HepG2 (cell line): ENCODE measurements at regions not wholly inside any gene's neighbourhood (a gene's known extent, or its start where the extent isn't known, plus 50 kb on each side); places are given as distances from the start of the nearest gene placed in this dataset.

ENCODE experiments used
- ATAC-seq: fragments of 200-7000 bp; cut with Tn5 transposase; 3 replicates; pipeline ENCODE4 v1.9.1; 2020; ENCODE audit warnings: mild to moderate bottlenecking, moderate library complexity
- BruUV-seq: library from RNA; stranded (reverse); fragments of 400-500 nt; replicated peaks from 2 replicates; lab custom pipeline; 2021; lab: Mats Ljungman, UMichigan
- CTCF ChIA-PET: fragments of 300-600 bp; formaldehyde crosslinking; extraction: SDS; loops from one replicate; lab custom pipeline; 2021; ENCODE audit warnings: low total read pairs, inconsistent platforms, low intra/inter-chr PET ratio; lab: Yijun Ruan, JAX
- POLR2A ChIA-PET: fragments of 350-600 bp; sonication (Branson Sonifier 250); formaldehyde crosslinking; loops from one replicate; lab custom pipeline; 2020; ENCODE audit warnings: antibody characterized with exemption, inconsistent platforms; lab: Yijun Ruan, JAX
- DNase-seq: peaks from one replicate; pipeline ENCODE4 v3.0.0-alpha.2; 2015; ENCODE audit warnings: low spot score
- FAIRE-seq: peaks from 3 replicates; lab custom pipeline; 2011; peaks lifted over from hg19 to GRCh38; lab: Jason Lieb, UNC
- H2AFZ ChIP-seq: one replicate; pipeline ENCODE4 v1.6.1; 2011; ENCODE audit warnings: low read length, inconsistent platforms
- H3K27ac ChIP-seq: fragments of 300-600 bp; 3 replicates; pipeline ENCODE4 v1.8.0; 2011; ENCODE audit warnings: mixed run types, mild to moderate bottlenecking, mixed read lengths, low read length, inconsistent platforms; ENCODE audit not compliant: insufficient read depth; ENCODE audit errors: extremely low read length
- H3K27me3 ChIP-seq, 2 experiments: fragments of 200-600 bp in 1 of 2; 2 replicates in 1 of 2; 3 replicates in 1 of 2; pipeline versions ENCODE4 v1.6.0 to v1.8.0; 2011; ENCODE audit warnings: low read length in 2 of 2, mild to moderate bottlenecking in 2 of 2, moderate library complexity in 2 of 2, inconsistent platforms in 1 of 2; ENCODE audit not compliant: insufficient read depth in 2 of 2, control insufficient read depth in 1 of 2
- H3K36me3 ChIP-seq, 2 experiments: fragments of 200-600 bp in 1 of 2; replicated peaks in 1 of 2; 2 replicates in 1 of 2; 3 replicates in 1 of 2; pipeline versions ENCODE4 v1.5.1 to v1.8.0; 2011; ENCODE audit warnings: low read length in 2 of 2, inconsistent platforms in 1 of 2; ENCODE audit not compliant: insufficient read depth in 2 of 2, control insufficient read depth in 1 of 2
- H3K4me1 ChIP-seq: 2 replicates; pipeline ENCODE4 v1.5.1; 2012; ENCODE audit warnings: low read length, inconsistent platforms; ENCODE audit not compliant: insufficient read depth
- H3K4me2 ChIP-seq: 2 replicates; pipeline ENCODE4 v1.6.0; 2011; ENCODE audit warnings: low read depth, low read length, inconsistent platforms
- H3K4me3 ChIP-seq, 3 experiments: fragments of 200-600 bp in 1 of 3; sonication (generic), shearing (Covaris generic) in 1 of 3; replicated peaks in 1 of 3; 2 replicates each; pipeline ENCODE4 v1.5.1; 2011 to 2016; ENCODE audit warnings: low read length in 3 of 3, inconsistent platforms in 2 of 3, low read depth in 2 of 3, mild to moderate bottlenecking in 2 of 3, control low read depth in 1 of 3, mixed read lengths in 1 of 3; ENCODE audit not compliant: insufficient read depth in 1 of 3
- H3K79me2 ChIP-seq: one replicate; pipeline ENCODE4 v1.6.1; 2011; ENCODE audit warnings: low read length, inconsistent platforms; ENCODE audit not compliant: insufficient read depth
- H3K9ac ChIP-seq: 2 replicates; pipeline ENCODE4 v1.6.0; 2011; ENCODE audit warnings: mild to moderate bottlenecking, low read depth, low read length, inconsistent platforms; ENCODE audit not compliant: insufficient read depth
- H3K9me3 ChIP-seq: 2 replicates; pipeline ENCODE4 v1.5.1; 2012; ENCODE audit warnings: mild to moderate bottlenecking, low read length
- H4K20me1 ChIP-seq: 2 replicates; pipeline ENCODE4 v1.6.0; 2011; ENCODE audit warnings: inconsistent platforms, mild to moderate bottlenecking, low read length, moderate library complexity; ENCODE audit not compliant: insufficient read depth
- FOXO1 ChIP-seq: sonication (generic); formaldehyde crosslinking; IDR thresholded peaks from 2 replicates; pipeline ENCODE4 v1.4.0; 2020; ENCODE audit warnings: missing genetic modification reagents
- SMARCE1 ChIP-seq: fragments of 450-650 bp; IDR thresholded peaks from 2 replicates; pipeline ENCODE4 v1.6.1; 2017; ENCODE audit warnings: borderline replicate concordance
- TBL1XR1 ChIP-seq: fragments of 150-350 bp; IDR thresholded peaks from 2 replicates; pipeline ENCODE4 v1.6.1; 2014; ENCODE audit warnings: borderline replicate concordance, low read length; ENCODE audit not compliant: partially characterized antibody
- TRIM24 ChIP-seq: sonication (generic); formaldehyde crosslinking; IDR thresholded peaks from 2 replicates; pipeline ENCODE4 v1.8.0; 2022; ENCODE audit warnings: mild to moderate bottlenecking, missing genetic modification reagents
- ZKSCAN8 ChIP-seq: IDR thresholded peaks from 2 replicates; pipeline ENCODE4 v1.6.1; 2016; ENCODE audit warnings: borderline replicate concordance, missing genetic modification reagents, missing compliant biosample characterization
- ZNF530 ChIP-seq: sonication (generic); formaldehyde crosslinking; IDR thresholded peaks from 2 replicates; pipeline ENCODE4 v1.5.0; 2020; ENCODE audit warnings: low read depth, mild to moderate bottlenecking, missing genetic modification reagents
- ZNF577 ChIP-seq: sonication (generic); formaldehyde crosslinking; IDR thresholded peaks from 2 replicates; pipeline ENCODE4 v1.4.0; 2020; ENCODE audit warnings: mild to moderate bottlenecking, low read depth, missing genetic modification reagents, borderline replicate concordance
- ZNF749 ChIP-seq: sonication (generic); formaldehyde crosslinking; IDR thresholded peaks from 2 replicates; pipeline ENCODE4 v1.8.0; 2022; ENCODE audit warnings: mild to moderate bottlenecking, missing genetic modification reagents, moderate library complexity, borderline replicate concordance
- WGBS: methylation state at CpG from one replicate; pipeline ENCODE4 v1.1.6; 2017; ENCODE audit warnings: low lambda C conversion rate; 5-methylcytosine and 5-hydroxymethylcytosine counted together
- in situ Hi-C: cut with HindIII; loops from 2 replicates; pipeline ENCODE4 v1.10.0; 2017; ENCODE audit warnings: low pct_unique_long_range_greater_than_20kb; ENCODE audit not compliant: extremely low pct_ligation_motif_present
- intact Hi-C: fragments of 100-400 bp; cut with micrococcal nuclease; formaldehyde crosslinking; loops from one replicate; pipeline ENCODE4 v1.10.0; 2022; ENCODE audit not compliant: unreplicated experiment
- TF ChIP-seq, protein P1 (sequence below): sonication (generic); formaldehyde crosslinking; IDR thresholded peaks from 2 replicates; pipeline ENCODE4 v1.4.0; 2020; ENCODE audit warnings: missing genetic modification reagents, borderline replicate concordance
- TF ChIP-seq, protein P2 (sequence below): sonication (generic); formaldehyde crosslinking; conservative IDR thresholded peaks from 2 replicates; pipeline ENCODE4 v1.4.0; 2020; ENCODE audit warnings: missing genetic modification reagents
- TF ChIP-seq, protein P3 (sequence below): sonication (generic); formaldehyde crosslinking; IDR thresholded peaks from 2 replicates; pipeline ENCODE4 v1.9.0; 2022; ENCODE audit warnings: low read depth, missing genetic modification reagents

DNA sequence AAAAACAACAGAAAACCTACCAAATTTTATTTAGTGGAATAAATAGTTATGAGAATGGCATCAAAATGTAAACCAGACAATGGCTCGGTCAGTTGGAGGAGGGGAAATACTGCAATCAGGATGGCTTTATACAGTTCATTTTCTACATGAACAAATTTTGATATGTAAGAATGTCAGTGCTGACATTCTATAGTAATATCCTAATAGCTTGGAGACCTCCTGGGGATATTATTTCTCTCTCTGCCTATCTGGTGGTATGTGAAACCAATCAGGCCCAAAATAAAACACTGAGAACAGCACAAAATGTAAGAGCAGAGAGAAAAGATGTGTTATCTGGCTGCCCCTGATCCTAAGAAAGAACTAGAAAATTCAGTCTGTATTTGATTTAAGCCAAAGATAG, 327.7 kb downstream of the UBE3D start:
- CTCF ChIA-PET, result no interaction called here
- Histone ChIP-seq H3K27me3 (no peaks in the 10 kb centered on the region), H3K4me1 (no peaks in the 10 kb centered on the region), H3K27ac (no peak overlapping the region), H3K79me2 (no peaks in the 10 kb centered on the region), H4K20me1 (no peaks in the 10 kb centered on the region), H3K9me3 (no peaks in the 10 kb centered on the region), H2AFZ (no peak overlapping the region), H3K36me3 (no peaks in the 10 kb centered on the region), H3K4me3 (no peak overlapping the region), H3K9ac (no peak overlapping the region), H3K4me2 (no peak overlapping the region)
- intact Hi-C loops, result no loop called here
- TF ChIP-seq ZNF577 (CRISPR knock-in tag) (no peak), TBL1XR1 (no peak), SMARCE1 (no peak), ZKSCAN8 (no peak)
- TF ChIP-seq, protein P1, sequence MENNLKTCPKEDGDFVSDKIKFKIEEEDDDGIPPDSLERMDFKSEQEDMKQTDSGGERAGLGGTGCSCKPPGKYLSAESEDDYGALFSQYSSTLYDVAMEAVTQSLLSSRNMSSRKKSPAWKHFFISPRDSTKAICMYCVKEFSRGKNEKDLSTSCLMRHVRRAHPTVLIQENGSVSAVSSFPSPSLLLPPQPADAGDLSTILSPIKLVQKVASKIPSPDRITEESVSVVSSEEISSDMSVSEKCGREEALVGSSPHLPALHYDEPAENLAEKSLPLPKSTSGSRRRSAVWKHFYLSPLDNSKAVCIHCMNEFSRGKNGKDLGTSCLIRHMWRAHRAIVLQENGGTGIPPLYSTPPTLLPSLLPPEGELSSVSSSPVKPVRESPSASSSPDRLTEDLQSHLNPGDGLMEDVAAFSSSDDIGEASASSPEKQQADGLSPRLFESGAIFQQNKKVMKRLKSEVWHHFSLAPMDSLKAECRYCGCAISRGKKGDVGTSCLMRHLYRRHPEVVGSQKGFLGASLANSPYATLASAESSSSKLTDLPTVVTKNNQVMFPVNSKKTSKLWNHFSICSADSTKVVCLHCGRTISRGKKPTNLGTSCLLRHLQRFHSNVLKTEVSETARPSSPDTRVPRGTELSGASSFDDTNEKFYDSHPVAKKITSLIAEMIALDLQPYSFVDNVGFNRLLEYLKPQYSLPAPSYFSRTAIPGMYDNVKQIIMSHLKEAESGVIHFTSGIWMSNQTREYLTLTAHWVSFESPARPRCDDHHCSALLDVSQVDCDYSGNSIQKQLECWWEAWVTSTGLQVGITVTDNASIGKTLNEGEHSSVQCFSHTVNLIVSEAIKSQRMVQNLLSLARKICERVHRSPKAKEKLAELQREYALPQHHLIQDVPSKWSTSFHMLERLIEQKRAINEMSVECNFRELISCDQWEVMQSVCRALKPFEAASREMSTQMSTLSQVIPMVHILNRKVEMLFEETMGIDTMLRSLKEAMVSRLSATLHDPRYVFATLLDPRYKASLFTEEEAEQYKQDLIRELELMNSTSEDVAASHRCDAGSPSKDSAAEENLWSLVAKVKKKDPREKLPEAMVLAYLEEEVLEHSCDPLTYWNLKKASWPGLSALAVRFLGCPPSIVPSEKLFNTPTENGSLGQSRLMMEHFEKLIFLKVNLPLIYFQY (CRISPR knock-in tag), result no peak
- WGBS, result 50% methylated on average over 1 of the region's 1 CpG
- POLR2A ChIA-PET, result no interaction called here
- in situ Hi-C loops, result no loop called here
- ATAC-seq (no peak), FAIRE-seq (no peak), DNase-seq (no peak)
- no TSS peak for BruUV-seq

DNA sequence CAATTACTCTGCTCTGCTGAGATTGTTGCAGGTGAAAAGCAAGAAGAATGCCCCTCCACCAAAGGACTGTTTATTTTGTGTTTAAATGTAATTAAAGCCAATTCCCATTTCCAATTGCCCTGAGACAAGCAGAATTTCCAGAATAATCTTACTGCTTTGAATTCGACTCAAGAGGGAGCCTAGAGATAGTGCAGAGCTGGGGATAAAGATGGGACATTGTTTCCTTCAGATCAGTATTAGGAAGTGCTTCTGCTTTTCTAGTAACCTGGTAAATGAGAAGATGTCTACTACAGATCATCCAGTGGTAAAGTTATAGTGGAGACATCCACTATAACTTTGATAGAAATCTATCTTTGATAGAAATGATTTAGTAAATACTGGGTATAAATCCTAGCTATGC, 326.9 kb downstream of the UBE3D start:
- no TSS peak for BruUV-seq
- Histone ChIP-seq H3K9ac (no peak overlapping the region), H3K27ac (no peak overlapping the region), H3K9me3 (no peaks in the 10 kb centered on the region), H3K4me2 (no peak overlapping the region), H3K36me3 (no peaks in the 10 kb centered on the region), H3K4me1 (peaks cover 4% of the 10 kb centered on the region), H4K20me1 (no peaks in the 10 kb centered on the region), H3K79me2 (no peaks in the 10 kb centered on the region), H3K4me3 (no peak overlapping the region), H2AFZ (no peak overlapping the region), H3K27me3 (no peaks in the 10 kb centered on the region)
- WGBS, result 0% methylated on average over 1 of the region's 1 CpG
- POLR2A ChIA-PET, result no interaction called here
- in situ Hi-C loops, result no loop called here
- ATAC-seq, result no peak
- FAIRE-seq, result no peak
- CTCF ChIA-PET, result no interaction called here
- intact Hi-C loops, result no loop called here
- DNase-seq, result no peak
- TF ChIP-seq, protein P2, sequence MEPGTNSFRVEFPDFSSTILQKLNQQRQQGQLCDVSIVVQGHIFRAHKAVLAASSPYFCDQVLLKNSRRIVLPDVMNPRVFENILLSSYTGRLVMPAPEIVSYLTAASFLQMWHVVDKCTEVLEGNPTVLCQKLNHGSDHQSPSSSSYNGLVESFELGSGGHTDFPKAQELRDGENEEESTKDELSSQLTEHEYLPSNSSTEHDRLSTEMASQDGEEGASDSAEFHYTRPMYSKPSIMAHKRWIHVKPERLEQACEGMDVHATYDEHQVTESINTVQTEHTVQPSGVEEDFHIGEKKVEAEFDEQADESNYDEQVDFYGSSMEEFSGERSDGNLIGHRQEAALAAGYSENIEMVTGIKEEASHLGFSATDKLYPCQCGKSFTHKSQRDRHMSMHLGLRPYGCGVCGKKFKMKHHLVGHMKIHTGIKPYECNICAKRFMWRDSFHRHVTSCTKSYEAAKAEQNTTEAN (CRISPR knock-in tag), result no peak
- TF ChIP-seq ZNF530 (no peak), FOXO1 (no peak), ZNF749 (no peak), TRIM24 (CRISPR knock-in tag) (no peak)
- TF ChIP-seq, protein P3, sequence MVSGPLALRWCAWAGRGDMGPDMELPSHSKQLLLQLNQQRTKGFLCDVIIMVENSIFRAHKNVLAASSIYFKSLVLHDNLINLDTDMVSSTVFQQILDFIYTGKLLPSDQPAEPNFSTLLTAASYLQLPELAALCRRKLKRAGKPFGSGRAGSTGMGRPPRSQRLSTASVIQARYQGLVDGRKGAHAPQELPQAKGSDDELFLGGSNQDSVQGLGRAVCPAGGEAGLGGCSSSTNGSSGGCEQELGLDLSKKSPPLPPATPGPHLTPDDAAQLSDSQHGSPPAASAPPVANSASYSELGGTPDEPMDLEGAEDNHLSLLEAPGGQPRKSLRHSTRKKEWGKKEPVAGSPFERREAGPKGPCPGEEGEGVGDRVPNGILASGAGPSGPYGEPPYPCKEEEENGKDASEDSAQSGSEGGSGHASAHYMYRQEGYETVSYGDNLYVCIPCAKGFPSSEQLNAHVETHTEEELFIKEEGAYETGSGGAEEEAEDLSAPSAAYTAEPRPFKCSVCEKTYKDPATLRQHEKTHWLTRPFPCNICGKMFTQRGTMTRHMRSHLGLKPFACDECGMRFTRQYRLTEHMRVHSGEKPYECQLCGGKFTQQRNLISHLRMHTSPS (CRISPR knock-in tag), result no peak
